GM10266 (cell line): ENCODE measurements at regions not wholly inside any gene's neighbourhood (a gene's known extent, or its start where the extent isn't known, plus 50 kb on each side); places are given as distances from the start of the nearest gene placed in this dataset.

Source experiments
- DNase-seq: peaks from one replicate; pipeline ENCODE4 v3.0.0; 2012; ENCODE audit errors: extremely low spot score
- TF ChIP-seq, protein P1 (sequence below): IDR thresholded peaks from 2 replicates; pipeline ENCODE4 v1.5.1; 2012; ENCODE audit warnings: mild to moderate bottlenecking, low read depth; ENCODE audit not compliant: control insufficient read depth, insufficient read depth; ENCODE audit errors: missing control alignments

DNA sequence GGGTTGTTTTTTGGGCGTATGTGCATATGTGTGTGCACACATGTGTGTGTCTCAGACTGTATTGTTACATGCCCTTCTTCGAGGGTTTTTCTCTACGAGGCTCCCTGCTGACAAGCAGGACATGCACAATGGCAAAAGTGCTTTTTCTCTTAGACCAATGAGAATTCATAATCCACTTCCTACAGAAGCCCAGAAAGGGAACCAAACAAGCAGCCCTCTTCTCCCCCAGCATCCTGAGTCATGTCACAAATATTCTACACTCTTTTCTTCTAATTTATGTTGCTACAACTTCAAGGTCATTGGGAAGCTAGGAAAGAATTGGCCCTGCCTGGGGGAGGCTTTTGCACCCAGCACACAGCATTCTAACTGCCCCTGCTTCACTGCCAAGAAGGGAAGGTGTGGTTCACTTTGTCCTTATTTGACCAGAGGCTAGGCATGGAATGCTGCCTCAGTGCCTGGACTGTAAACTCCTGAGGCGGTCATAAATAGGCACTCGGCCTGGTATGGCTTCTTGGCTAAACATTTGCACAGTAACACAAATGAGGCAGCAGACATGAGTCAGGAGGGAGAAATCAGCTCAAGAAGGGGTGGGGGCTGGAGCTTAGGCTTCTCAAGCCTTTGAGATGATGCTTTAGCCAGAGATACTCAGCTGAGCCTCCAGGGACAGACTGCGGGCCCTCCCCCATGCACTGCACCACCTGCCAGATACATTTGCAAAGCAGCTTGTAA lies 92.7 kb upstream of the KLF7 start:
- TF ChIP-seq, protein P1, sequence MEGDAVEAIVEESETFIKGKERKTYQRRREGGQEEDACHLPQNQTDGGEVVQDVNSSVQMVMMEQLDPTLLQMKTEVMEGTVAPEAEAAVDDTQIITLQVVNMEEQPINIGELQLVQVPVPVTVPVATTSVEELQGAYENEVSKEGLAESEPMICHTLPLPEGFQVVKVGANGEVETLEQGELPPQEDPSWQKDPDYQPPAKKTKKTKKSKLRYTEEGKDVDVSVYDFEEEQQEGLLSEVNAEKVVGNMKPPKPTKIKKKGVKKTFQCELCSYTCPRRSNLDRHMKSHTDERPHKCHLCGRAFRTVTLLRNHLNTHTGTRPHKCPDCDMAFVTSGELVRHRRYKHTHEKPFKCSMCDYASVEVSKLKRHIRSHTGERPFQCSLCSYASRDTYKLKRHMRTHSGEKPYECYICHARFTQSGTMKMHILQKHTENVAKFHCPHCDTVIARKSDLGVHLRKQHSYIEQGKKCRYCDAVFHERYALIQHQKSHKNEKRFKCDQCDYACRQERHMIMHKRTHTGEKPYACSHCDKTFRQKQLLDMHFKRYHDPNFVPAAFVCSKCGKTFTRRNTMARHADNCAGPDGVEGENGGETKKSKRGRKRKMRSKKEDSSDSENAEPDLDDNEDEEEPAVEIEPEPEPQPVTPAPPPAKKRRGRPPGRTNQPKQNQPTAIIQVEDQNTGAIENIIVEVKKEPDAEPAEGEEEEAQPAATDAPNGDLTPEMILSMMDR, result no peak
- no peak for DNase-seq

DNA sequence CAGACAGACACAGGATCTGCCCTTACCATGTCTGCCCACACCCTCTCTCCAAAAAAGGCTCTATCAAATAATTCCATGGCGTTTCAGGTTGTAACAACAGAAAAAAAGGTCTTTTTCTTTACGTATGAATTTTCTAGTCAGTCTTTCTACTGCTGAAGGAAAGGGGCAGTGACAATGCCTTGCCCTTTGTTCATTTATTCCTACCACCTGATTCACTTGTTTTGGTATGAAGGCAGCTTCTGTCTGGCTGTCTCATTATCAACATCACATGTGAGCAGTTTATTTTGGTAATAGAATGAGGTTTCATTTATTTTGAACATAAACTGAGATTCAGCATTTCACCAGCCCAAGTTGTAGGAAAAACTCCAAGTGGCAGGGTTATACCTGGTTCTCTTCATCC lies 94.3 kb upstream of the KLF7 start:
- DNase-seq, result no peak

DNA sequence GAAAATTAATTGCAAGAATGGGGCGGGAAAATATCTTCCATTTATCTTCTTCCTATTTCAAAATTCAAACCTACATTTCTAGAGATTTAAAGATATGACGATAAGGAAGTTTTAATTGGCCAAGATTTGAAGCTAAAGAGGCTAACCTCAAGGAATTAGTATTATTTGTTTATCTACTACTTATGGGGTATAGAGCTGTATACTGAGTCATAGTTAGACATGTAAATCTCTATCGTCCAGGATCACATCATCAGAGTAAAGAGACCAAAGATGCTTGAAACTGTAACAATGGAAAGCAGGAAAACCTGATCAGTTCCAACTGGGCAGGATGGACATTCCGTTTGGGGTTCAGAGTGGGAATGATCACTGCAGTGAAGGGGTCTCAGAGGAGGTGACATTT lies 95.2 kb upstream of the KLF7 start:
- no peak for DNase-seq
- TF ChIP-seq, protein P1, result no peak

More for the DNA sequence above, 94.3 kb upstream of the KLF7 start:
- TF ChIP-seq, protein P1, result no peak

DNA sequence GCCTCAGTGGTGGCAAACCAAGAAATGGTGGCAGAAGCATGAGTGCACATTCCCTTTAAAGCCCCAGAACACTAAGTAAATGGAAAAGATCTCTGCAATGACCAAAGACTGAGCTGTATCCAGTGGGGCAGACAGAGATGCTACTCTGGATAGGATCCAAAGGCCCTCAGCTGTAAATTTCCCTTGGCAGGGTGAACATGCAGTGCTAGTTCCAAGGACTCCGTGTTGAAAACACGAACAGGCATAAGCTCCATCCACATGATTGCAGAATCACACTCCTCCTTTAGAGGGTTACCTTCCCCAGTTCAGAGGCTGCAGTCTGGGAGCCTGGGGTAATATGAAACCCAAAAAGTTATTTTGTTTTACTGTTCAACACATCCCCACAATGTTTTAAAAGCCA lies 98.6 kb upstream of the KLF7 start:
- no peak for DNase-seq
- TF ChIP-seq, protein P1, result no peak

DNA sequence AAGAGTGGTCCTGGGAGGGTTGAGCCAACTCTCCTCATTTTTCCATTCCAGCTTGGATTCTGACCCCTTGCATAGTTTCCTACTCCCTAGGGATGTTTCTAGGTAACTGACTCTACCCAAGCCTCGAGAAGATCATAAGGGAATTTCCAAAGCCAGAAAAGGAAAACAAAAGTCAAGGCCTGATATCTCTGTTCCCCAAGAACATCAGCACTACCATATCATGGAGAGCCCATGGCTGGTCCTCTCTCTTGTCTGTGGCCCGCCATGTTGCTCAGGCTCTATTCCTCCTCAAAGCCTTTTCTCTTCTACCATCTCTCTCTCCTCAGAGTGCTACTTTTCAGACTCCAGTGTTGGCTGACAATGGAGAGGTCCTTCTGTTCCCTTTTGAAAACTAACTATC lies 99.6 kb upstream of the KLF7 start:
- no peak for DNase-seq
- TF ChIP-seq, protein P1, result no peak

DNA sequence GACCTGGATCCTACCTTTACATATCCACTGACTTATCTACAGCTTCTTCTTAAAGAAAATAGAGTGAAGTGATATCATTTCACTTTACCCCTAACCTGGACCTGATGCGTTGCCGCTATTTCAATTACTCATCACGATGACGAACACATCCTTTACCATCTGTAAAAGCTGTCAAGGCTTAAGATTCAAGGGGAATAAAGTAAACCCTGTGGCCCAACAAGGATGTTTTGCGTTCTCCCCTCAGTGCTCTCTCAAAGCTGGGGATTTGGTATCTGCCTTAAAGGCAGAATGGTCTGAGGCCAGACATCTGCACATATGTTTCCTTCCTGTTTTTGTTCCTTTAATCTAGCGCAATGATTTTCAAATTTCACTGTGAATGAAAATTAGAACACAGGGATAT lies 100.1 kb upstream of the KLF7 start:
- no peak for DNase-seq
- TF ChIP-seq, protein P1, result no peak

DNA sequence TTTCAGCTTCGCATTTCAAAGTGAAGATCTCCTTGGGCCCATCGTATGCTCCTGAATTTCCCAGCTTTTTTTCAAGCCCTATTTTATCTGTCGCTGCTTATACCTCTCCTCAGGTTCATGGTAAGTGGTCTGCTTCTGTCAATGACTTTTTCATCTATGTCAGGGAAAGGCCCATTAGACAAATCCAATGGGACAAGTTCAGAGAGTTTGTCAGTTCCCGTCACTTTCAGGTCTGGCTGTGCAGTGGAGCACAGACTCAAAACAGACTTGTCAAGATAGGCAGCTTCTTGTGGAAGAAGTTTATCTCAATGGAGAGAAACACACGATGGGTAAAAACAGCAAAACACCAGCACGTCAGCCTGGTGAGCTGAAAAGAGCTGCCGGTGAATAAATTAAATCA lies 100.9 kb upstream of the KLF7 start:
- DNase-seq, result no peak
- TF ChIP-seq, protein P1, result no peak
